Left kidney (tissue), 1 donor: ENCODE measurements at regions not wholly inside any gene's neighbourhood (a gene's known extent, or its start where the extent isn't known, plus 50 kb on each side); places are given as distances from the start of the nearest gene placed in this dataset.
A peak's percentile ranks its signal among the peaks of the same experiment; 100 is the strongest.
"Not testable (repeated sequence)": the region's sequence is repeated elsewhere in the genome, so short reads cannot be mapped to it uniquely, and the experiment has no call there.

Experiments
- DNase-seq: peaks from one replicate; pipeline ENCODE4 v3.0.0-alpha.2; 2013

DNA sequence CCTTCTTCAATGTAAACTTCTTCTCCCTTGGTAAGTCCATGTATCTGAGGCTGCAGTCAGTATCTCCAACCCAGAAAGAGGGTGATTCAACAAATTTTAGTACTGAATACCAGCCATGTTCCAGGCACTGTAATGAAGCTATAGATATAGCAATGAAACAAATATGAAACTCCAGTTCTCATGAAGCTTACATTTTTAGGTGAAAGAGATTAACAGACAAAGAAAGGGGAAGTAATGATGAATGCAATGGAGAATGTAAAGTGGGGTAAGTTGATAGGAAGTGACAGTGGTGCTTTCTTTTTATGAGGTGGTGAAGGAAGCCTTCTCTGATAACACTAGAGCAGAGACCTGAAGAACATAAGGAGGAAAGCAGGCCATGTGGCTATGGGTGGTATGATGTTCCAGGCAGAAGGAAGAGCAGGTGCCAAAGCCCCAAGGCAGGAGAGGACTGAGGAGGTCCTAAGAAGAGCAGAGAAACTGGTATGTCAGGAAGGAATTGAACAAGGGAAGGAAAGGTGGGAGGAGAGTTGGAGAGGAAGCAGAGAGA lies 143.6 kb downstream of the TFAP2B start:
- no peak for DNase-seq

GRCh38 chr6:50963952-50964351 lies 145.3 kb downstream of the TFAP2B start:
- no peak for DNase-seq

DNA sequence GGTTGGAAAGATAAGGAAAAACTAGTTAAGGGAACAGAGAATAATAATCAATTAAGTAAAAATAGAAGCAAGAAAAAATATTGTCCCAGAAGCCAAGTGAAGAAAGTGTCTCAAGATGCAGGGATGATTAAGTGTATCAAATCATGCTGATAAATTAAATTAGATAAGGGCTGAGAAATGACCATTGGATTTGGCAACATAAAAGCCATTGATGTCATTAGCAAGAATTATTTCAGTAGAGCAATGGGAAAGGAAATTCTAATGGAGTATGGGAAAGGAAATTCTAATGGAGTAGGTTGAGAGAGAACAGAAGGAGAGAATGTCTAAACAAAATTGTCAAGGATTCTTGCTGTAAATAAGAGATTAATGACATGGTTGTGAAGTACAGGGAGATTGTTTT lies 146.8 kb downstream of the TFAP2B start:
- DNase-seq, result no peak

- DNase-seq, result no peak
Measured at GRCh38 chr6:50966532-50966931, 147.9 kb downstream of the TFAP2B start.

DNA sequence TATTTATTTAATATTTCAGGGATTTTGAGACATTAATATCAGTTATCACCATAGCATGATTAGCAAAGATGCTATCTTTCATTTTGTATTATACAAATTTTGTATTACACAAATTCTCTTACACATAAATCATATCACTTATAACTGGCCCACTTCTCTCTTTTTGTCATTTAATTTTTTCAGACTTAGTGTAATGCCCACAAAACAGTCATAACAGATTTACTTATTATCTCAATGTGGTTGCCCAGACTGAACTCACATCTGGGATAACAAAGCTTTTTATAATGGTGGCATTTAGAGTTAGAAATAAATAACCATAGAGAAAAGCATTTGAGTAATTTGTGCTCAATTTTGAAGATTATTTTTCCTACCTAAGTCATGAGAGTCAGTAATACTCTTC lies 148.3 kb downstream of the TFAP2B start:
- no peak for DNase-seq

DNA sequence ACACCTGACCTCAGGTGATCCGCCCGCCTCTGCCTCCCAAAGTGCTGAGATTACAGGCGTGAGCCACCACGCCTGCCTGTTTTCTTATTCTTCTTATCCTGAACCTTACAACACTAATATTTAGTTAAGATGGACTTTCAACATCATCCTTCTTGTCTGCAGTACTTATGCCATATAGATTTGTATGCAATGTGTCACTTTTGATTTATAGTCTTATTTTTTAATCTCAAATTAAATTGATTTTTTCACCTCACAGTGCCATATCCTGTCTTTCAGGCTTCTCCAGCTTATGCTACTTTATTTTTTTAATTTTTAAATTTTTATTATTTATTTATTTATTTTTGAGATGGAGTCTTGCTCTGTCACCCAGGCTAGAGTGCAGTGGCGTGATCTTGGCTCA lies 149.6 kb downstream of the TFAP2B start:
- DNase-seq, result not testable (repeated sequence)

DNA sequence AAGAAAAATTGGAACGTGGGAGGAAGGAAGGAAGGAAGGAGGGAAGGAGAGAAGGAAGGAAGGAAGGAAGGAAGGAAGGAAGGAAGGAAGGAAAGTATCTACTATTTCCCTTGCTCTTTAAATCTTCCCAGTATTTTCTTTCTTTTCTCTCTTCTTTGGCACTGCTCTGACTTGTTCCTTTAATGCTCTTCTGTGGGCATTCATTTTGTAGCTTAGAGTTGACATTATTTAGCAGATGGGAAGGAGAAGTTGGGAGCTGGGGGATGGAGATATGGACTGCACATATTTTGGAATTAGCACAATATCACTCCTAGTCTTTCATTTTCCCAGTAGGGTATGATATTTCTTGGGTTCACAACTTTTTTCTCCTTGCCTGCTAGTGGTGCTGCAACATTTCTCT lies 152.2 kb downstream of the TFAP2B start:
- no peak for DNase-seq

DNA sequence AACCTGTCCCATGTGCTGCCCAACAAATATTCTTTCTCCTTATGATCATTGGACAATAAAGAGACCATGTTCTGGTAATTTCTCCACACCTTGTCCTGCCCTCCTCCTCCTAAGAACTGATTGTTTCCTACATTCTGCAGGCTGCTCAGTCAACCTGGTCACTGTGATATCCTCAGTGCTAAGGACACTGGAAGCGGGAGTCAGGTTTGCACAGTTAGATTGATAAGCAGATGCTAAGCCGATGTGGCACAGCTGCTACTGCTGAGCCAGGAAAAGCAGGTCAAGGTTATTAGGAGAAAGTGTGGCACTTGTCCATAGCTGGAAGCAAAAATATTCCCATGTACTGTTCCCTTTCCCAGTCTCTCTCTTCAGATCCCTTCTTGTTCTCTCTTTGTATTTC lies 154.8 kb downstream of the TFAP2B start:
- DNase-seq, result no peak

DNA sequence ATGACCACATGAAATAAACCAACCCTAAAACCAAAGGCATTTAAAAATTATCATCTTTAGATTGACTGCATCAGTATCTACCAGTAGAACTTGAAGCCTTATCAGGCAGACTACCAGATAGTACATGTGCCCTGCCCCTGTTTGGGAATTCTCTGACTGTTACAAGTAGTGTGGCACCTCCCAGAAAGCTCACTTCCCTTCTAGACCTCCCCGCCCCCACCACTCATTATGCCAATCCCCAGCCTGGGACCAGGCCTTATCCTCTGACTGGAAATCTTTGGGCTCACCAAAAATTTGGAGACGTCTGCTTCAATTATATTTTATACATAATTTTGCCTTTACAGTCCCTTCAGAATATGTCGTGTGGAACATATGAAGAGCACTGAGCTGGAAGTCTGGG lies 155.6 kb downstream of the TFAP2B start:
- no peak for DNase-seq

- DNase-seq, result no peak
Measured at GRCh38 chr6:50975216-50975615, 156.5 kb downstream of the TFAP2B start.

- no peak for DNase-seq
Measured at GRCh38 chr6:50976907-50977306, 158.2 kb downstream of the TFAP2B start.

DNA sequence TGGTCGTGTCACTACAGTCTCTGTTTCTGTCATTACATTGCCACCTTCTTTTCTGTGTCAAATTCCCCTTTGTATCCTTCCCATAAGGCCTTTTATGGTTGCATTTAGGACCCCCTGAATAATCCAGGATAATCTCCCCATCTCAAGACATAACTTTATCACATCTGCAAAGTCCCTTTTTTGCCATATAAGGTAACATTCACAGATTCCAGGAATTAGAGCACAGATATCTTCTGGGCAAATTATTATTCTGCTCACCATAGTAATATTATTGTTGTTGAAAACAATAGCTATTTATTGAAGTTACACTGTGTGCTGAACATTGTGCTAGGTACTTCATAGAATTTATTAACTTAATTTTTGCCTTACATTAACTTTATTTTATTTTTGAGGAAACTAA lies 159.1 kb downstream of the TFAP2B start:
- no peak for DNase-seq

- DNase-seq, result peak; percentile 8
Measured at GRCh38 chr6:50978380-50979170, 159.9 kb downstream of the TFAP2B start.

- no peak for DNase-seq
Measured at GRCh38 chr6:50979171-50979525, 160.5 kb downstream of the TFAP2B start.

DNA sequence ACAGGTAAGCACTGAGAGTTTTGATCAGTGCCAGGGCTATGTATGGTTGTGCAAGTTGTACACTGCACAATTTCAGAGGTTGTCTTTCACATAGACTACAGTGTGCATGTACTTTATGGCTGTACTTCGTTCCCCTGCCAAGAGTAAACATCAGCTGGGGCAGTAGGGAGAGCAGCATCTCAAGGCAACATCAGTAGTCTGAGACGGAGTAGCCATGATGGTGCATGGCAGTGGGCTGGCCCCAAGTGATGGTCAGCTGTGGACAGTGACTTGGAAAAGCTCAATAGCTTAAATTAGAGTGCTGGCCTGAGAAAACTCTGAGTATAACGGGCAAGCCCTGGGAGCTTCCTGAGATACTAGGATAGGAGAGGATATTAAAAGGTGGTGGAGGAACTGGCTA lies 165.5 kb downstream of the TFAP2B start:
- no peak for DNase-seq

DNA sequence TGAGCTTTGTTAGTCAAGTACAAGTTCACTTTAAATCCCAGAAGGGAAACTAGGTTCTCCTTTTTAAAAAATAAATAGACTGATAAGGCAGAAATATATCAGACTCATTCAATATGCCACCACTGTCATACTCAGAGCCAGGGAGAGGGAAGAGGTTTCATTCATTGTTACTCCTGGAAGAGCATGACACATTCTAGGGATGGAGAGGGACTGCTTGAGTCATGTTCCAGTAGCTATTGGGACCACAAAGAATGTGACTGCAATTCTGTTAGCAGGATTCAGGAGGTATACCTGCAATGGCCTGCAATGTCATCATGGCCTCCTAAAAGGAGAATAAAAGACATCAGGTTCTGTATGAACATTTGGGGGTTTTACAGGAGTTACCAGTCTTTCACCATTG lies 167.6 kb downstream of the TFAP2B start:
- DNase-seq, result no peak

DNA sequence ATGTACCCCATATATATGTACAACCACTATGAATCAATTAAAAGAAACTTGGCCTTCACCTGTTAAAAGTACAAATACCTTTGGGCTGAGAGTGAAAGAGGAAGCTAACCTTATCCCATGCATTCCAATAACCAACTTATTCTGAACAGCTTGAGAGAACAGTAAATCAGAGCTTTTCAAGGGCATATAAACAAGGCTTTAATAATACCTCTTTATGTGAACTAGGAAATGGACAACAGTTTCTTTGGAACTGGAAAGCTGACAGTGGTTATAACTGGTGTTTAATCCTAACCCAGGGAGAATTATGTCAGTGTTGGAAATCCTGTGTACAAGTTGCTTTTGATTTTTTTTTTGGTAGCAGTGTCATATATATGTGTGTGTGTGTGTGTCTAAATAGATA lies 170.5 kb downstream of the TFAP2B start:
- no peak for DNase-seq

DNA sequence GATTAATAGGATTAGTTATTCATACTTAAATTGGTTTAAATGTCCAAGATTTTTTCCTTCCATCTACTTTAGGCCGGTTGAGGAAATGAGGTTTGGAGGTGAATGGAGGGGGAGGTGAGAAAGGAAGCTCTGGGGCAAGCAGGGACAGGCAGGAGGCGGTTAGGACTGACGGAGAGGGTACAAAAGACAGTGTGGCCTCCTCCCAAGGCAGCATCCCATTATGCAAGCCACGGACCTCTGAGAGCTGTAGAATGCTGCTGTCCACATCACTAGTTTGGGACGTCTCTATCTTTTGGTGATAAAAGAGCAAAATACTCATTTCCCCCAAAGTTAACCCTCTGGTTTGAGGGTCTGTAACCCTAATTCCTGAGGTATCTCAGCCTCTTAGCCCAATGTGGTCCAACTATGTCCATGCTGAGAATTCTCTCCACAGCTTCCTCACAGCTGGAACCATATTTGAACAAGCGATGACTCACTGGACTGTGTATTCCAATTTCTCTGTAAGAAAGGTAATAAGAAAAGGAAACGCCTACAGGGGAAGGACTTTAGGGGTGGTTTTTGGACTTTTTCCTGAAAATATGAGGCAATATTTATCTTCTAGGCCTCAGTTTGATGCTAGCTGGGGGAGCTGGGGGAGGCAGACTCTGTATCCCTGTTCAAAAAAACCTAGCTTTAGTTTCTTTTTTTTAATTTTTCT lies 172.2 kb downstream of the TFAP2B start:
- DNase-seq, result no peak

GRCh38 chr6:50992232-50992631 lies 173.6 kb downstream of the TFAP2B start:
- DNase-seq, result no peak

GRCh38 chr6:50992704-50993625 lies 174.3 kb downstream of the TFAP2B start:
- no peak for DNase-seq

- DNase-seq, result no peak
Measured at GRCh38 chr6:50993941-50994720, 175.5 kb downstream of the TFAP2B start.

GRCh38 chr6:50995036-50995435 lies 176.4 kb downstream of the TFAP2B start:
- DNase-seq, result no peak
